B cell (primary cell): ENCODE measurements at regions not wholly inside any gene's neighbourhood (a gene's known extent, or its start where the extent isn't known, plus 50 kb on each side); places are given as distances from the start of the nearest gene placed in this dataset.

ENCODE experiments used
- ATAC-seq: fragments of 200-7000 bp; cut with Tn5 transposase; one replicate; pipeline ENCODE4 v1.10.0; 2021; ENCODE audit warnings: low read depth, mild to moderate bottlenecking, moderate number of reproducible peaks, moderate library complexity
- CTCF ChIA-PET: fragments of 350-600 bp; sonication (Branson Sonifier 250); formaldehyde crosslinking; loops from one replicate; lab custom pipeline; 2021; ENCODE audit warnings: antibody characterized with exemption, inconsistent platforms; lab: Charles Lee
- POLR2A ChIA-PET: fragments of 350-600 bp; sonication (Branson Sonifier 250); formaldehyde crosslinking; loops from one replicate; lab custom pipeline; 2021; ENCODE audit warnings: antibody characterized with exemption; lab: Charles Lee
- DNase-seq: peaks from one replicate; pipeline ENCODE4 v3.0.0; 2013
- H2AFZ ChIP-seq: 2 replicates; pipeline ENCODE4 v1.6.1; 2012; ENCODE audit warnings: mild to moderate bottlenecking, low read depth, low read length; ENCODE audit not compliant: insufficient read depth, poor library complexity, severe bottlenecking
- H3K27ac ChIP-seq, 2 donors: 1 replicate in 1 of 2; 2 replicates in 1 of 2; pipeline ENCODE4 v1.5.1; 2012 to 2013; ENCODE audit warnings: low read length in 2 of 2, mild to moderate bottlenecking in 2 of 2, moderate library complexity in 1 of 2
- H3K27me3 ChIP-seq, 4 experiments: fragments of 200-600 bp in 1 of 4; sonication (generic) in 1 of 4; replicated peaks in 1 of 4; 1 replicate in 2 of 4; 2 replicates in 2 of 4; pipeline versions ENCODE4 v1.6.1 to v1.7.0; 2013 to 2016; ENCODE audit warnings: low read length in 3 of 4, mild to moderate bottlenecking in 2 of 4, mixed read lengths in 1 of 4, moderate library complexity in 1 of 4; ENCODE audit not compliant: insufficient read depth in 4 of 4, control insufficient read depth in 3 of 4; ENCODE audit errors: control extremely low read depth in 1 of 4
- H3K36me3 ChIP-seq, 2 experiments: replicated peaks in 1 of 2; 1 replicate in 1 of 2; 2 replicates in 1 of 2; pipeline versions ENCODE4 v1.6.1 to v1.7.1; 2013; ENCODE audit warnings: low read length in 1 of 2; ENCODE audit not compliant: insufficient read depth in 2 of 2, control insufficient read depth in 1 of 2; ENCODE audit errors: control extremely low read depth in 1 of 2, extremely low read depth in 1 of 2
- H3K4me1 ChIP-seq, 2 donors: fragments of 200-600 bp in 1 of 2; sonication (generic) in 1 of 2; 1 replicate in 1 of 2; 2 replicates in 1 of 2; pipeline versions ENCODE4 v1.5.1 to v1.6.1; 2013 to 2017; ENCODE audit warnings: low read length in 2 of 2; ENCODE audit not compliant: control insufficient read depth in 2 of 2, insufficient read depth in 2 of 2
- H3K4me2 ChIP-seq: replicated peaks from 2 replicates; pipeline ENCODE3; 2012; ENCODE audit warnings: mild to moderate bottlenecking, low read depth, low read length; ENCODE audit not compliant: poor library complexity, severe bottlenecking
- H3K4me3 ChIP-seq, 5 experiments: fragments of 200-600 bp in 1 of 5; sonication (generic) in 1 of 5; 1 replicate in 3 of 5; 2 replicates in 2 of 5; pipeline versions ENCODE4 v1.5.1 to v1.7.0; 2011 to 2016; ENCODE audit warnings: low read length in 4 of 5, mild to moderate bottlenecking in 4 of 5, low read depth in 2 of 5, control low read depth in 1 of 5, moderate library complexity in 1 of 5; ENCODE audit not compliant: insufficient read depth in 1 of 5; ENCODE audit errors: control extremely low read depth in 1 of 5, extremely low read depth in 1 of 5
- H3K79me2 ChIP-seq: fragments of 200-600 bp; sonication (generic); one replicate; pipeline ENCODE4 v1.6.0; 2016; ENCODE audit warnings: low read length; ENCODE audit not compliant: control insufficient read depth, insufficient read depth
- H3K9ac ChIP-seq: fragments of 200-600 bp; sonication (generic); 2 replicates; pipeline ENCODE4 v1.6.1; 2017; ENCODE audit warnings: mild to moderate bottlenecking, low read length, moderate library complexity
- H3K9me3 ChIP-seq, 3 donors: one replicate each; pipeline versions ENCODE4 v1.6.1 to v1.7.1; 2013; ENCODE audit warnings: low read length in 2 of 3; ENCODE audit not compliant: control insufficient read depth in 2 of 3, insufficient read depth in 1 of 3; ENCODE audit errors: control extremely low read depth in 1 of 3
- H4K20me1 ChIP-seq: 2 replicates; pipeline ENCODE4 v1.6.0; 2012; ENCODE audit warnings: mild to moderate bottlenecking, low read length; ENCODE audit not compliant: insufficient read depth, control insufficient read depth, poor library complexity, severe bottlenecking
- H3K27ac Mint-ChIP-seq: one replicate; pipeline ENCODE4 v1.8.0; 2021; ENCODE audit warnings: mixed read lengths
- H3K27me3 Mint-ChIP-seq: one replicate; pipeline ENCODE4 v1.8.0; 2021; ENCODE audit warnings: mixed read lengths
- H3K4me1 Mint-ChIP-seq: one replicate; pipeline ENCODE4 v1.8.0; 2021; ENCODE audit warnings: mixed read lengths
- H3K4me3 Mint-ChIP-seq: one replicate; pipeline ENCODE4 v1.8.0; 2021; ENCODE audit warnings: mixed read lengths
- H3K9me3 Mint-ChIP-seq: one replicate; pipeline ENCODE4 v1.8.0; 2022; ENCODE audit warnings: mixed read lengths; ENCODE audit not compliant: insufficient read depth
- CTCF ChIP-seq: fragments of 200-600 bp; IDR thresholded peaks from one replicate; pipeline ENCODE4 v1.8.0; 2022; ENCODE audit warnings: antibody characterized with exemption, mild to moderate bottlenecking
- EZH2 ChIP-seq: IDR thresholded peaks from 2 replicates; pipeline ENCODE4 v1.6.1; 2012; ENCODE audit warnings: borderline replicate concordance, low read depth, mild to moderate bottlenecking, moderate library complexity, low read length; ENCODE audit not compliant: insufficient read depth, poor library complexity, severe bottlenecking
- WGBS: methylation state at CpG from one replicate; pipeline ENCODE4 v1.1.5; 2013; ENCODE audit warnings: missing lambda C conversion rate; ENCODE audit not compliant: insufficient coverage; 5-methylcytosine and 5-hydroxymethylcytosine counted together
- intact Hi-C: fragments of 100-400 bp; cut with micrococcal nuclease; formaldehyde crosslinking; loops from one replicate; pipeline ENCODE4 v1.10.0; 2022

- Histone ChIP-seq H3K4me3 (no peak overlapping the region), H3K36me3 (no peaks in the 10 kb centered on the region), H3K4me1 (no peaks in the 10 kb centered on the region), H3K79me2 (no peaks in the 10 kb centered on the region), H4K20me1 (no peaks in the 10 kb centered on the region), H2AFZ (no peak overlapping the region), H3K9me3 (no peaks in the 10 kb centered on the region), H3K4me2 (no peak overlapping the region), H3K9ac (no peak overlapping the region), H3K27ac (no peak overlapping the region), H3K27me3 (no peaks in the 10 kb centered on the region)
- Mint-ChIP-seq H3K27me3 (no peaks in the 10 kb centered on the region), H3K27ac (no peak overlapping the region), H3K4me3 (no peak overlapping the region), H3K4me1 (no peaks in the 10 kb centered on the region), H3K9me3 (no peaks in the 10 kb centered on the region)
- DNase-seq, result no peak
- no peak for TF ChIP-seq EZH2
- TF ChIP-seq CTCF, result no peak
- ChIA-PET POLR2A (no interaction called here), CTCF (no interaction called here)
- intact Hi-C loops, result no loop called here
- ATAC-seq, result no peak
Measured at GRCh38 chr4:134018846-134019245, 182.7 kb downstream of the PABPC4L start.

- no peak overlapping the region for H3K4me3 ChIP-seq
- H2AFZ ChIP-seq, result no peak overlapping the region
- H3K79me2 ChIP-seq, result no peaks in the 10 kb centered on the region
- no peaks in the 10 kb centered on the region for H3K27me3 ChIP-seq
- Mint-ChIP-seq H3K27me3 (no peaks in the 10 kb centered on the region), H3K27ac (no peak overlapping the region), H3K4me3 (no peak overlapping the region), H3K9me3 (peaks cover 3% of the 10 kb centered on the region), H3K4me1 (no peaks in the 10 kb centered on the region)
- WGBS, result no CpG with 5 or more reads among the region's 3 CpGs
- no peak overlapping the region for H3K9ac ChIP-seq
- DNase-seq (no peak), ATAC-seq (no peak)
- no peaks in the 10 kb centered on the region for H3K4me1 ChIP-seq
- no peak overlapping the region for H3K27ac ChIP-seq
- ChIA-PET CTCF (no interaction called here), POLR2A (no interaction called here)
- no peak overlapping the region for H3K4me2 ChIP-seq
- H3K9me3 ChIP-seq, result peaks cover 0 to 4% (median 0%) of the 10 kb centered on the region in 3 donors
- no peaks in the 10 kb centered on the region for H4K20me1 ChIP-seq
- no peaks in the 10 kb centered on the region for H3K36me3 ChIP-seq
- intact Hi-C loops, result no loop called here
- no peak for TF ChIP-seq CTCF
- TF ChIP-seq EZH2, result no peak
Measured at GRCh38 chr4:134001057-134001456, 200.5 kb downstream of the PABPC4L start.
